Fibroblast of pulmonary artery (primary cell): ENCODE measurements at regions not wholly inside any gene's neighbourhood (a gene's known extent, or its start where the extent isn't known, plus 50 kb on each side); places are given as distances from the start of the nearest gene placed in this dataset.
A peak's percentile ranks its signal among the peaks of the same experiment; 100 is the strongest.

Source experiments
- DNase-seq: peaks from one replicate; pipeline ENCODE4 v3.0.0-alpha.2; 2010; ENCODE audit warnings: low read depth
- H3K4me3 ChIP-seq: replicated peaks from 2 replicates; pipeline ENCODE4 v1.5.1; 2011; ENCODE audit warnings: low read depth, mild to moderate bottlenecking, control low read depth, low read length, moderate library complexity
- TF ChIP-seq, protein P1 (sequence below): IDR thresholded peaks from 2 replicates; pipeline ENCODE4 v1.5.1; 2011; ENCODE audit warnings: mild to moderate bottlenecking, control low read depth, low read length, inconsistent platforms; ENCODE audit errors: missing control alignments

DNA sequence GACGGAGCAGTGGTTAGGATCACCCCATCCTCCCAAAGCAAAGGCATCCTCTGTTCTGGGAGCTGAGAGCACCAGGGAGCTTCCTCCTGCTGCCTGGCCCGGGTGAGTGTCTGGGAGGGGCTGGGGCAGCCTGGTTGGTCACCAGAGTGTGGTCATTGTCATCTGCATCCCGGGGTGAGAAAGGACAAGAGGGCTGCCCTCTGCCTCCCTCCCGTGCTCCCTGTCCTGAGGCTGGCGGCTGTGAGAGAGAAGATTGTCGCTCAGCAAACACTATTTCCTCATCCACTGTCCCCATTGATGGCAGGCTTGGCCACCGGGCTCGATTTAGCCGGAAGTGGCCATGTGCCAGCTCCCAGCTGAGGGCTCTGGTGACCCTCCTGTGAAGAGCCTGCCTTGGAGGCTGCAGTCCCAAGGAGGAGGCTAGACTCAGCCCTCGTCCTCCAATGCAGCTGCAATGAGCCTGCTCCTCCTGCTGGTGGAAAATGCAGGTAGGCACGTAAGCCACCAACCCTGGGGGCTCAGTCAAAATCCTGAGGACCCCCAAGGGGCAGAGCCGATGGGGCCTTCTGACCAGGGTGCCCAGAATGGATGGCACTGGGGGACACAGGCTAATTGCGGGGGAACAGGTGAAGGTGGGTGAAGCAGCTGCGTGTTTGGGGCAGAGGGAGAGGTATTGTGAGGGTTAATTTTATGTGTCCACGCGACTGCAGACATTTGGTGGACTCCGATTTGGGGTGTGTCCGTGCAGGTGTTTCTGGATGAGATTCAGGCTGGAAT lies 155.7 kb downstream of the KIF26A start:
- no peak for DNase-seq
- no peak overlapping the region for H3K4me3 ChIP-seq
- TF ChIP-seq, protein P1, sequence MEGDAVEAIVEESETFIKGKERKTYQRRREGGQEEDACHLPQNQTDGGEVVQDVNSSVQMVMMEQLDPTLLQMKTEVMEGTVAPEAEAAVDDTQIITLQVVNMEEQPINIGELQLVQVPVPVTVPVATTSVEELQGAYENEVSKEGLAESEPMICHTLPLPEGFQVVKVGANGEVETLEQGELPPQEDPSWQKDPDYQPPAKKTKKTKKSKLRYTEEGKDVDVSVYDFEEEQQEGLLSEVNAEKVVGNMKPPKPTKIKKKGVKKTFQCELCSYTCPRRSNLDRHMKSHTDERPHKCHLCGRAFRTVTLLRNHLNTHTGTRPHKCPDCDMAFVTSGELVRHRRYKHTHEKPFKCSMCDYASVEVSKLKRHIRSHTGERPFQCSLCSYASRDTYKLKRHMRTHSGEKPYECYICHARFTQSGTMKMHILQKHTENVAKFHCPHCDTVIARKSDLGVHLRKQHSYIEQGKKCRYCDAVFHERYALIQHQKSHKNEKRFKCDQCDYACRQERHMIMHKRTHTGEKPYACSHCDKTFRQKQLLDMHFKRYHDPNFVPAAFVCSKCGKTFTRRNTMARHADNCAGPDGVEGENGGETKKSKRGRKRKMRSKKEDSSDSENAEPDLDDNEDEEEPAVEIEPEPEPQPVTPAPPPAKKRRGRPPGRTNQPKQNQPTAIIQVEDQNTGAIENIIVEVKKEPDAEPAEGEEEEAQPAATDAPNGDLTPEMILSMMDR = no peak

GRCh38 chr14:104294628-104294982 lies 156.2 kb downstream of the KIF26A start:
- TF ChIP-seq, protein P1 = no peak

GRCh38 chr14:104294983-104295680 lies 156.7 kb downstream of the KIF26A start:
- H3K4me3 ChIP-seq = no peak overlapping the region
- TF ChIP-seq, protein P1 = no peak
- DNase-seq = no peak

More at GRCh38 chr14:104294628-104294982, 156.2 kb downstream of the KIF26A start:
- no peak for DNase-seq
- H3K4me3 ChIP-seq = no peak overlapping the region

DNA sequence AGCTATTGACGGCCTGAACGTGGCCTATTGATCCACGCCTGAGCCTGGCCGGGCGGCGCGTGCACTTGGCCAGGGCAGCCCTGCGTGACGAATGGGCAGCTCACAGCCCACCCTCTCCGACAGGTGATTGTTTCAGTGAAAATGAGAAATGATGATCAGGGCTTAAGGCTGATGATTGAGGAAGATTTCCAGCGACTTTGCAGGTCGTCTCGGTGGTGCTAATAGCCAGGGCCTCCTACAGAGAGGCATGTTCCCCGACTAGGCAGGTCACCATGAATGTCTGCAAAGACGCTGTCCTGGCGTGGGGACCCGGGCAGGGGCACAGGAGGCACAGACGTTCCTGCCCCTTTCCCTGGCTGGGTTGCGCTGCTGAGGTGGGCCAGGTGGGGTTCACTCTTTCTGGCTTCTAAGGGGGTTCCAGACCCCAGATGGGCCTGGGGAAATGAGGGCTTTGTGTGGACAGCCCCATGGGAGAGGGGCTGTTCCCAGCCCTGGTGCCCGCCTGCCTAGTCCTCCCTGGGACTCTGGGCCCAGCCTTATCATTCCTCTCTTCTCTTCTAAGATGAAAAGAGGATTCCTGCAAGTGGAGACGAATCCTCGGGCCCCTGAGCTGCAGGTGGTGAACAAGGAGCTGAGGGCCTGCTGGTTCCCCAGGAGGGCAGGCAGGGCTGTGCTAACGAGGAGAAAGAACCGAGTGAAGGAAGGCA lies 157.4 kb downstream of the KIF26A start:
- TF ChIP-seq, protein P1 = no peak
- no peak for DNase-seq
- H3K4me3 ChIP-seq = no peak overlapping the region

DNA sequence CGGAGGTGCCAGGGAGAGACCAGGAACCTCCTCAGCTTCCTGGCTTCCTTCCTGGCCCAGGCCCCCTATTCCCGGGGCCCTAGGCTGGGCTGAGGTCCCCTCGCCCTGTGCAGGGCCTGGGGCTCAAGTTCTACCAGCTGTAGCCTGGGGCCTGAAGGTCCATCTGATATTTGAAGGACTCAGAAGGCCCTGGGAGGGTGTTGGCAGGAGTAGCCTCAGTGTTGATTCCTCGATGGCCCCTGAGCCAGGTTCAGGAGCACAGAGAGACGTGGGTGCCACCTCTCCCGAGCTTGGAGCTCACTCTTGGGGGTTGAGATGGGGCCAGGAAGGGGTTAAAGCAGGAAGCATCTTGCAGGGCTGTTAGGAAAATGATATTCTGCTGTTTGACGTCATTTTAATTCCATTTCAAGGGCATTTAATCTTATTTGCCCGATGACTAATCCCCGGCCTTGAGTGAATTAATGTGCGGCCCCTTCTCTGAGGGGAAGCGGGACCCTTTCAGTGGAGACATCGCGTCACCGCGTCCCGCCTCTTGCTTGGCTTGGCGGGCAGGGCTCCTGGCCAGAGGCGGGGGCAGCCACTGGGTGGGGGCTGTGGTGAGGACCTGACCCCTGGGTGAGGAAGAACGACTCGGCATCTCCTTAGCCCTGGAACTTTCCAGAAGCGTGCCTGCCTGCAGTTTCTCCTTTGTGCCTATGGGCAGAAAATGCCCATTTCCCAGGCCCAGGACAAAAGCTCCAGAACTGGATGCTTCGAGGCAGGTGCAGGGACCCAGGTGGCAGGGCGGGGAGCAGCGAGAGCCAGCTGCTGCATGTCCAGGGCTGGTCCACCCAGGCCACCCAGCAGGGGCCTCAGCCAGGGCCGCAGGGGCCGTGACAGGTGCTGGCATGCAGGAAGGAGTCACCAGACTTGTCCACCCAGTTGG lies 158.3 kb downstream of the KIF26A start:
- TF ChIP-seq, protein P1 = no peak
- H3K4me3 ChIP-seq = no peak overlapping the region
- peak; percentile 6 for DNase-seq

DNA sequence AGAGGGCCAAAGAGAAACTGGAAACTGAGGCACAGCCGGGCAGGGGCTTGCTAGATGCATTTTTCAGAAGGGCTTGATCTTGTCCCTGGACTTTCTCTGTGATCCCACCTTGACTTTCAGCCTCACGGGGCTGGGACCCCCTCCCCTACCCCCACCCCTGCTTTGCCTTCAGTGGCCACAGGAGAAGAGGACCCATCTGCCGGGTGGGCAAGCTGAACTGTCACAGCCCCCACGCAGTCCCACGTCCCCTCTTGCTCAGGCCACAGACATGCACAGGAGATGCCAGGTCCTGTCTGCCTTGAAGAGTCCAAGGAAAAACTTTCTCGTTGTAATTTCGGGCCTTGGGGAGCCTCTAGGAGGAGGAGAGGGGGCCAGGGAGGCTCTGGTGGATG lies 158.9 kb downstream of the KIF26A start:
- TF ChIP-seq, protein P1 = no peak
- no peak overlapping the region for H3K4me3 ChIP-seq
- no peak for DNase-seq
